AML-193 (cell line): ENCODE measurements at regions not wholly inside any gene's neighbourhood (a gene's known extent, or its start where the extent isn't known, plus 50 kb on each side); places are given as distances from the start of the nearest gene placed in this dataset.
A peak's percentile ranks its signal among the peaks of the same experiment; 100 is the strongest.
"Not testable (repeated sequence)": the region's sequence is repeated elsewhere in the genome, so short reads cannot be mapped to it uniquely, and the experiment has no call there.

Experiments used
- DNase-seq, 2 experiments: peaks; one replicate each; lab custom pipeline; 2025; lab: John Stamatoyannopoulos, UW

GRCh38 chr21:23613014-23613413 lies 1994.3 kb downstream of the MRPL39 start:
- no peak for DNase-seq

GRCh38 chr21:23612210-23612609 lies 1995.1 kb downstream of the MRPL39 start:
- no peak for DNase-seq

DNA sequence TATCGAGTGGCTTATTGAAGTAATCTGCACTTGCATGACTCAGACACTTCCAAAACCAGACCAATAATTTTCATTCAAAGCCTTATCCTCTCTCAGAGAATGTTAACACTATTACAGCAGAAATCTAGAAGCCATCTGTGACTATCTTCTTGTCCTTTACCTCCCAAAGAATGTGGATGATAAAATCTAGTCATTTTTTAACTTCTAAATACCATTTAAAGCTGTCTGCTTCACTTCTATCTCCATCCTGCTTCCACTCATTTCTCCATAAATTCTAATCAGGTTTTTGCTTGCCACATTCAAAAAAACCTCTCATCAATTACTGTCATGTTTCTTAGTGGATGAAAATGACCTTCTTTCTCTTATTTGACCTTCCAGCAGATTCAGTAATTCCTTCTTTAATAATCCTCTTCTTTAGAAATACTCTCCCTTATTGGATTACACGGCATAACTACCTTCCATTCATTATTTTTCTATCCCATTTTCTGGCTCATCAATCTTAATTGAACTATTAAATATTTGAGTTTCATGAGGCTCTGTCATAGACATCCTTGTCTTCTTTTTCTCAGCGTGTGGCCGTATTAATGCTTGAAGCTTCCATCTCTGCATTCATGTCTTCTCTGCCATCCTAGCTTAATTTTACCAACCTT lies 1999.4 kb downstream of the MRPL39 start:
- no peak for DNase-seq

DNA sequence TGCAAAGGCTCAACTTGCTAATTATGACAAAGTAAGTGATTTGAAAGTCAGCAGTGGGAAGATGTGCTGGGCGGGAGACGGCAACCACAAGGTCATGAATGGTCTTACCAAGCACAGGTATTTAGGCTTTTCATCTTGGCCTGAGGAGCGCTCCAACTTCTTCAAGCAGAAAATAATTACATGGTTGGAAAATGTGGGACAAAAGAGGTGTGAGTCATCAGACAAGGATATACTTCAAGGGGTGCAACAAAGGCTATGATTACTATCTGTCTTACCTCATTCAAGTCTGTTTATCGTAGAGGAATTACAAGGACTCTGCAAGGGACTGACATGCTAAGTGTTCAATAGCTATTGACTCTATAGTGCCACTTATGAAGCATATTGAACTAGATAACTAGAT lies 2005.7 kb downstream of the MRPL39 start:
- no peak for DNase-seq

GRCh38 chr21:23593582-23593981 lies 2013.7 kb downstream of the MRPL39 start:
- no peak for DNase-seq

DNA sequence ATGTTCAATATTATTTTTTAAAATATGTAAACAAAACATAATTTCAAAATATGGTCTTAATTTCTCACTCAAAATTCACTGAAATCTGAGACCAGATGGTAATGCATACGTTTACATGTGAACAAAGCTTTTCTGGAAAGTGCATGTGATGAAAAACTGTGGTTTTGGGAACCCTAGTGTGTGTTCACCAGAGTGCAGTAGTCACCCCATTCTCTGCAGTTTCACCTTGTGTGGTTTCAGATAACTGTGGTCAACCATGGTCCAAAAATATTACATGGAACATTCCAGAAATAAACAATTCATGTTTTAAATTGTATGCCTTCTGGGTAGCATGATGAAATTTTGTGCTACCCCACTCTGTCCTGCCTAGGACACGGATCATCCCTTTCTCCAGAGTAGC lies 2021.9 kb downstream of the MRPL39 start:
- DNase-seq: no peak

DNA sequence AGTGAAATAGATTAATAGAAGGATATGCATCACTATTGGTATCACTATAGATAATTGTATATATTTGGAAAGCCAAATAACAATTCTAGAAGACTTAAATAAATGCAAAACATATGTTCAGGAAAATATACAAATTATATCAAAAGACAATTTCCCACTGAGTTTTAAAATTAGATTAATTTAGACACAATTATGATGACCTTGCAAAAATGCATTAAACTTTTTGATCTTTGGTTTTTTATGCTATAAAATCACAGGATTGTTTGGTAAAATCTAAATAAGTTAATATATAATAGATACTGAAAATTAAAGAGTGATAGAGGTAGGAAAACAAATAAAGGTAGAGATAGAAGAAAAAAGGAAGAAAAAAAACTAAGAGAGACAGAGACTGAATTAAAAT lies 2027.7 kb downstream of the MRPL39 start:
- no peak for DNase-seq

DNA sequence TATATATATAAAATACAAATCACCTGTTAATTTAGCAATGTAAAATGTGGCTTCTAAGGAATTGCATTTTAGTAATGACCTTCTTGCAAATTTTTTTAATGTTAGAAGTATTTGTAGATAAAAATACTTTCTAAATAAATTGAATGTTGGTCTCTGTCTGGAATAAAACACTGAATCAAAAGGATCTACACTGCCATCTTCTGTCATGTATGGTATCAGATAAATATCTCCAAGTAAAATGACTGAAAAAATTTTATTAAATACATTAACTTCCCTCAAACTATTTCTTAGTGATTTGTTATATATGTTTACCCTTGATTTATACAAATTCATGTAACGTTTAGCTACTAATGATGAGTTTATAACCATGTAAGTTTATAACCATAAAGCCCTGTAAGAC lies 2029.3 kb downstream of the MRPL39 start:
- no peak for DNase-seq

DNA sequence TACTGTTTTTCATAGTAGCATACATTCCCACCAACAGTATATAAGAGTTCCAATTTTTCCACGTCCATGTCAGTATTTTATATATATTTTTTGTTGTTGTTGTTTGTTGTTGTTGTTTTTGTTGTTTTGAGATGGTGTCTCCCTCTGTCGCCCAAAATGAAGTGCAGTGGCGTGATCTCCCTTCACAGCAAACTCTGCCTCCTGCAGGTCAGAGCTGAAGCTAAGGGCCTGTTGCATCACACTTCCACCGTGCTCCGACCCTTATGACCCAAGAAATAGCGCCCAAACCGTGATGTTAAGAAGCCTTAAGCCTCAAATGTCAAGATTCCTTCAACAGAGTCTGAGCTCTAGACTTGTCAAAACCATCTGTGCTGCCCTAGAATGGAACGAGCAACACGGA lies 2032.3 kb downstream of the MRPL39 start:
- no peak for DNase-seq

DNA sequence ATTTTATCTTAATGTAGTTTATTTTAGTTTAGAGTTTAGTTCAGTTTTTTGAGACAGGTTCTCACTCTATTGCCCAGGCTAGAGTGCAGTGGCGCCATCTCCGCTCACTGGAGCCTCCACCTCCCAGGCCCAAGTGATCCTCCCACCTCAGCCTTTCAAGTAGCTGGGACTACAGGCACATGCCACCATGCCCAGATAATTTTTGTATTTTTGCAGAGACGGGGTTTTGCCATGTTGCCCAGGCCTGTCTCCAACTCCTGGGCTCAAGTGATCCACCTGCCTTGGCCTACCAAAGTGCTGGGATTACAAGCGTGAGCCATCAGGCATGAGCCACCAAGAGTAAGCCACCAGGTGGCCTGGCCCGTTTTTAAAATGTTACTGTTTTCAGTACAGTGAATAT lies 2058.4 kb downstream of the MRPL39 start:
- DNase-seq: not testable (repeated sequence)

- DNase-seq: no peak
Observed at GRCh38 chr21:23543333-23543732, 2063.9 kb downstream of the MRPL39 start.

- DNase-seq: no peak
Observed at GRCh38 chr21:23542097-23542496, 2065.2 kb downstream of the MRPL39 start.

DNA sequence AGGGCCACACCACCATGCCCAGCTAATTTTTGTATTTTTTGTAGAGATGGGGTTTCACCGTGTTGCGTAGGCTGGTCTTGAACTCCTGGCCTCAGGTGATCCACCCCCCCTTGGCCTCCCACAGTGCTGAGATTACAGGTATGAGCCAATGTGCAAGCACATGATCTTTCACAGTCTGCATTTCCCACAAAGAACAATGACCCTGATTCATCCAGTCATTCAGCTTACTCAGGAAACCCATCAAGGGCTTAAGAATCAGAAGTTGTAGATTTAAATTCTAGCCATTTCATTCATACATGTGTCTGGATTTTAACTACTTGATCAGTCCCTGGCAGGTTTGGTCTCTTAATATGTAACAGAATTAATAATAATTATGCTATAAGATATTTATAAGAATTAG lies 2065.7 kb downstream of the MRPL39 start:
- DNase-seq: no peak

GRCh38 chr21:23534850-23535249 lies 2072.4 kb downstream of the MRPL39 start:
- DNase-seq: no peak

DNA sequence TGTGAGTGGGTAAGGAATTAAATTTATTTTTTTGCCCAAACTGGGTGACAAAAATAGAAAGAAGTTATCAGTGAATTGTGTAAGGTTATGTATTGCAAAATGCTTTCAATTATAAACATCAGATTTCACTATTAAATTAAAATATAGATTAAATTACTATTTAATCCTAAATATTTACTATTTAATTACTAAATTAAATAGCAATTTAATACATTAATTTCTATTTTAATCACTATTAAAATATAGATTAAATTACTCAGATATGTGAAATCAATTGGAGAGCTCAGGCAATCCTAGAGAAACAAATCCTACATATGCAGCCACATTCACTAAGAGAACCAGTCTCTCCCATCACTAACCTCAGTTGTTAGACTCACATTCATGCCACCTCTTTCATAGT lies 2075.8 kb downstream of the MRPL39 start:
- no peak for DNase-seq

GRCh38 chr21:23524685-23525084 lies 2082.6 kb downstream of the MRPL39 start:
- peak; percentile 18 to 25 for DNase-seq

GRCh38 chr21:23522751-23523150 lies 2084.5 kb downstream of the MRPL39 start:
- no peak for DNase-seq

DNA sequence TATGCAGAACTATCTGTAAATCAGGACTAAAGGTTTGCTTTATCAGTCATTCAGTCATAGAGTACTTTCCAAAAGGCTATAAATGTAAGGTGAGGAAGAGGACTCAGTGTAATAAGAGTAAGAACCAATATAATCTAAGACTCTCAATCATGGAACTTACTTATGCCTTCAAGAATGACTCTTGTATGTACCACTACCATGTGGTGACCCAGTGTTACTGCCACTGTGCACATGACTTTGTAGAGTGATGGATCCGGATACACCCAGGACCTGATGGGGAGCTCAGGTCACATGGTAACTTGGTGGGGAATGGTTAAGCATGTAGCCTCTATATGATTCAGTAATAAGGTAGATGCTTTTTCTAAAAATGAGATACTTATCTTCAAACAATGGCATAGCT lies 2099.8 kb downstream of the MRPL39 start:
- DNase-seq: no peak

DNA sequence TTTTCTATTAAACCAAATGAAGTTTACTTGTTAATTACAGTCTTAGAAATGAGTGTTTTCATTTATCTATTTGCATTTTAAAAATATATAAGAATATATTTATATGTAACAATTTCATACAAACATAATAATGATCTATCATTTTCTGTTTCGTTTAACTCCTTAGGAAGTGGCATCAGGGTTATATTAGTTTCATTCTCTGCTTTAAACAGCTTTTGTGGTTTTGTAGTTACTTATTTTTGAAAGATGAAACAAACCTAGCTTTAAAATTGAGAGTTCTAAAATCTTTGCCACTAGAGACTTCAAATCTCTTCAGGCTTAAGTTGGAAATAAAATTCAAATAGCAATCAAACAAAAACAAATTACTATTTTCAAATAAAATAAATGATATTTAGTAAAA lies 2110.6 kb downstream of the MRPL39 start:
- DNase-seq: no peak

- DNase-seq: no peak
Observed at GRCh38 chr21:23488245-23488644, 2119.0 kb downstream of the MRPL39 start.

- no peak for DNase-seq
Observed at GRCh38 chr21:23480591-23481270, 2126.6 kb downstream of the MRPL39 start.

DNA sequence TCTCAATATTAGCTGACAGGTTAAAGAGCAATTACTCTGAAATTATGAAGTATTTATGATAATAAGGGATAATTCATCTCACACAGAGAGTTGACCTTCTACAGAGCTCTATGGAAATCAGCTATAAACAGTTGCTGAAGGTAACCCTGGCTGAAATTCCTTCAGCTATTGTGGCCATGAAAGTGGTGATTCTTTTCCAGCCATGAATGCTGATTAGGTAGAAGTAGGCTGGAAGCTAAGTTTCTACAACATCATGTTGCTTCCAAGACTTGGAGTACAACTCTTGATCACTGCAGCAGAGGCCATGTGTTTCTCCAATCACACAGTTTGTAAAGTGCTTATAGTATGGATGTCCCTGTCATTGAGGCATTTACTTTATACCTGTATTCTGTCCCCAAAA lies 2128.9 kb downstream of the MRPL39 start:
- no peak for DNase-seq

DNA sequence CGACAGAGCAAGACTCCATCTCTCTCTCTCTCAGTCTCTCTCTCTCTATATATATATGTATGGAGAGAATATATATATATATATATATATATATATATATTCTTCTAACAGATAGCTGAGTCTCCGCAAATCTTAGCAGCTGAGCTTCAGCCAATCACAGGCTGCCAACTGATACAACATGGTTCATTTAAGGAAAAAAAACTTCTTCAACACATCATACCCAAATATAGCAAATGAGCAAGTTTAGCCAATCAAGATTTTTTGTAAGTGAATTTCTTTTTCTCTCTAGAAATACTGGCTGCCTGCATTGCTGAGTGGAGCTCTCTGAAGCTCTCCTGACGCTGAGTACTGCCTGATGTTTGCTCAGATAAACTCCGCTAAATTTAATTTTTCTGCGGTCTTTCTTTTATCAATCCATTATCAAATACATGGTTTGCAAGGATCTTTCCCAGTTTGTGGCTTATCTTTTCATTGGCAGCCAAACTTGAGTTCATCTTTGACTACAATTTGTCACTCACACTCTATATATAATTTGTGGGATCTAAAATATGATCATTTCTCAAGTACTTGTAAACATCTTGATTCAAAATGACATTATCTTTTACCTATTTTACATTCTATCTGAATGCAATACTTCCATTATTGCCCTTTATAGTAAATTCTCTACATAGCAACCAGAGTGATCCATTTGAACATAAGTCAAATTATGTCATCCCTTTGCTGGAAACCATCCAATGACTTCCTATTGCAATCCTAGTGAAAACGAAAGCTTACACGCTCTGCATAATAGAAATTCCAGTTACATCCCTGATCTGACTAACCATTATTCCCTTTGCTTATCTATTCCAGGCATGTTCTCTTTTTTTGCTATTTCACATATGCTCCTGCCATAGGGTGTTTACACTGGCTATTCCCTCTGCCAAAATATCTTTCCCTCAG lies 2131.7 kb downstream of the MRPL39 start:
- DNase-seq: no peak
